ENCODE measurements at regions not wholly inside any gene's neighbourhood (a gene's known extent, or its start where the extent isn't known, plus 50 kb on each side); places are given as distances from the start of the nearest gene placed in this dataset.

DNA sequence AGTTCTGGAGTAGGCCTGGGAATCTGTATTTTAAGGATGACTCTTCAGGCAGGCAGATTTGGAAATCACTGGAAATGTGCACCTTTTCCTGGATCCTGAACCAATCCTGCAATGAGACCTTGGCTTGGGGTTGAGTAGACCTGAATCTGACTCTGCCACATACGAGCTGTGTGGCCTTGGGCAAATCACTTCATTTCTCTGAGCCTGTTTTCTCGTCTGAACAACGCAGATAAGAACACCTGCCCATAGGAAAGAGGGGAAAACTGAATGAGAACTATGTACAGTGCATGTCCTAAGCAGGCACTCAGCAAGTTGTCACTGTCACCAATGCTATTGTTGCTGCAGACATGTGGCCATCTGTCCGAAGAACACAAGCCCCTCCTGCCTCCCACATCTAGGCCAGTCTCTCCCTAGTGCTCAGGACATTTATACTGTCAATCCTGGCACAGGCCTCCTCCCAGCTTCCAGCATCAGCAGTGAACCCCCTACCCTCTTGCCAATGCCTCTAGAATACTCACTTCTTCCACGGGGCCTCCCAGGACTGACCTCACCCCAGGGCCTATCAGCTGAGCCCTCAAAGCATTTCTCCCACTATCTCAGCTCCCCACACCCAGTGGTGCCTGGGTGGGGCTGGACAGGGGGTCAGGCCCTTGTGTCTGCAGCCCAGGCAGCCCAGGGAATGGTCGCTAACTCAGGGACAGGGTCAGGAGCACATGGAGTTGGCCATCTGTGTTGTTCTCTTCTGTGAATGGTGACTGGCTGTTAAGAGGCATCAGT, 88.8 kb upstream of the ZBTB40 start:
- TF ChIP-seq, protein P1, sequence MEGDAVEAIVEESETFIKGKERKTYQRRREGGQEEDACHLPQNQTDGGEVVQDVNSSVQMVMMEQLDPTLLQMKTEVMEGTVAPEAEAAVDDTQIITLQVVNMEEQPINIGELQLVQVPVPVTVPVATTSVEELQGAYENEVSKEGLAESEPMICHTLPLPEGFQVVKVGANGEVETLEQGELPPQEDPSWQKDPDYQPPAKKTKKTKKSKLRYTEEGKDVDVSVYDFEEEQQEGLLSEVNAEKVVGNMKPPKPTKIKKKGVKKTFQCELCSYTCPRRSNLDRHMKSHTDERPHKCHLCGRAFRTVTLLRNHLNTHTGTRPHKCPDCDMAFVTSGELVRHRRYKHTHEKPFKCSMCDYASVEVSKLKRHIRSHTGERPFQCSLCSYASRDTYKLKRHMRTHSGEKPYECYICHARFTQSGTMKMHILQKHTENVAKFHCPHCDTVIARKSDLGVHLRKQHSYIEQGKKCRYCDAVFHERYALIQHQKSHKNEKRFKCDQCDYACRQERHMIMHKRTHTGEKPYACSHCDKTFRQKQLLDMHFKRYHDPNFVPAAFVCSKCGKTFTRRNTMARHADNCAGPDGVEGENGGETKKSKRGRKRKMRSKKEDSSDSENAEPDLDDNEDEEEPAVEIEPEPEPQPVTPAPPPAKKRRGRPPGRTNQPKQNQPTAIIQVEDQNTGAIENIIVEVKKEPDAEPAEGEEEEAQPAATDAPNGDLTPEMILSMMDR (IDR thresholded peaks at IDR 0.05): no peak
- TF ChIP-seq POLR2AphosphoS5 (IDR thresholded peaks at IDR 0.05): no peak
- TF ChIP-seq POLR2A (IDR thresholded peaks at IDR 0.05): no peak
- no peak for TF ChIP-seq EP300 (IDR thresholded peaks at IDR 0.05; ENCODE audit: low read depth)
